Activated T-helper 1 cell treated with anti-CD3 and anti-CD28 coated beads, Interleukin-2, amount 50 U/mL, for 16 hours (primary cell): ENCODE measurements at regions not wholly inside any gene's neighbourhood (a gene's known extent, or its start where the extent isn't known, plus 50 kb on each side); places are given as distances from the start of the nearest gene placed in this dataset.

Experiments
- DNase-seq, 2 donors: peaks; one replicate each; pipeline ENCODE4 v3.0.0-alpha.2; 2020; ENCODE audit warnings: low read depth in 1 of 2, low spot score in 1 of 2

DNA sequence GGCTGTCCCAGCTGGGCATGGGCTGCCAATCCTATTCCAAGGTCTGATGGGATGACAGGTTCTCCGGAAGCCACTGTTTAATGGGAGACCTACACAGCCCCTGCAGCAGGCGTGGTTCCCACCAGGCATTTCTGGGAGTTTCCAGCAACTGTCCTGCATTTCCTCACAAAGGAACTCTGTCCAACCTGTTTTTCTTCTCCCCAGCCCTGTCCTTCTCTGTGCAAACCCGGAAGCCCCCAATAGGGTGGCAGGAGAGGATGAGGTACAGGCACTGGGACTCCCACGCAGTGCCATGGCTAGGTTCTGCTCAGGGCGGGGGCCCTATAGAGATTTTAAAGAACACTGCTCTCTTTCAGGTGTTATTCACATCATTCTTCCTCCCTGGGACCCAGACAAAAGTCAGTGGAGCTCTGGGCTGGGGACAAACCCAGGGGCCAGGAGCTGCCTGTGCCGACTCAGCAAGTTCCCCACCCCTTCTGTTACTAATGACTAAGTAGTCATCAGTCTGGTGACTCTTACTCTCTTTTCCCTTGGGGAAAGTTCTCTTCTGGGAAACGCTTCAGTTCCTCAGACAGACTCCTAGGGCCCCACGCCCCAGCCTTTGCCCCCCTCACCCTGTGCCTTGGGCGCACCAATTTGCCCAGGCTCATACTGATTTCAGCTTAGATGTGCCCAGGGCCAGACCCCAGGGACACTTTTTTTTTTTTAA lies 97.7 kb downstream of the CD47 start:
- DNase-seq, result no peak

DNA sequence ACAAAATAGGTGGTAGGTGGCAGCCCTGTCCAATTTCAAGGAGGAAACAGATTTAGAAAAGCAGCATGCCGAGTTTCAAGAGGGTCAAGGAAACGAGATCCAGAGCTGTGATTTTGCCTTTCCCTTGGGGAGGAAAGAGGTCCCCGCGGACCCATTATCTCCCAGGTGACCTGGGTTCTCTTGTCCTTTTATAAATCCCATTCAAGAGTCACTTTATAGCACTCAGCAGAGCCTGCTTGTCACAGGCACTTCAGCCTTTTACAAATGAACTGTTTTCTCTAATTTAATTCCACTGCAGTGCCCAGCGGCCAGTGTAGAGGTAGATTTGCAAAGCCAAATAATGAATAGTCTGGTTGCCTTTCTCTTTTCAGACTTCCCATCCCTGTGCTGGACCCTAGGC lies 99.9 kb downstream of the CD47 start:
- no peak for DNase-seq

DNA sequence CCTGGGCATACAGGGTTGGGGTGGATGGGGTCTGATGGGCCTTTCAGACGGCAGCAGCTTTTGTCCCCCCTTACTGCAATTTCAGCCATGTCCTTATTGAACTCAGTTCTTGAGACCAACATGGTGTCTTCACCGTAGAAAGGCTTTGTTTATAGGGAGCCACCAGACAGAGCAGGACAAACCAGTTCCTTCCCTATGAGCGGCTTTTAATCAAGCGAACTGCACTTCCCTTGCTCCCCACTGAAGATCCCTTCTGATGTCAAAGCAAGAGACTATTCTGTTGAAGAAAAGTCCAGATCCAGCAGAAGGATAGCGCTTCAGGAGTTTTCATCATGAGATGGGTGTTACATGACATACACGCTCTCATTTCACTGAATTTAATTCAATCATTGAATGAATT lies 100.4 kb downstream of the CD47 start:
- DNase-seq, result no peak

DNA sequence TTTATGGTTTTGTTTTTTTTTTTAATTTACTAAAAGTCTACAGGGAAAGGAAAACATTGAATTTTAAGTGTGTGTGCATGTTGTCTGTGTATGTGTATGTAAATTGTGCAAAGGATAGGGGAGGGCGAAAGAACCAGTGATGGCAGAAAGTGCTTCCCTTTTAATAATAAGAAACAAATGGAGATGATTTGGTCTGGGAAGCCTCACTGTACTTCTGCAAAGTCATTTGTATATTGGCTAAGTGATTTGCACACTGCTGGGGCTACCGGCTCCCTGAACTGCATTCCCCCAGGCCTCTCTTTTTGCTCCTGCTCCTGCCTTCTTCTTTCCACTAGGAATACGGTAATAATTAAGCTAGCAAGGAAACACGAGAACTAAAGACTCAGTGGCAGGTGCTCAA lies 101.2 kb downstream of the CD47 start:
- DNase-seq, result no peak

DNA sequence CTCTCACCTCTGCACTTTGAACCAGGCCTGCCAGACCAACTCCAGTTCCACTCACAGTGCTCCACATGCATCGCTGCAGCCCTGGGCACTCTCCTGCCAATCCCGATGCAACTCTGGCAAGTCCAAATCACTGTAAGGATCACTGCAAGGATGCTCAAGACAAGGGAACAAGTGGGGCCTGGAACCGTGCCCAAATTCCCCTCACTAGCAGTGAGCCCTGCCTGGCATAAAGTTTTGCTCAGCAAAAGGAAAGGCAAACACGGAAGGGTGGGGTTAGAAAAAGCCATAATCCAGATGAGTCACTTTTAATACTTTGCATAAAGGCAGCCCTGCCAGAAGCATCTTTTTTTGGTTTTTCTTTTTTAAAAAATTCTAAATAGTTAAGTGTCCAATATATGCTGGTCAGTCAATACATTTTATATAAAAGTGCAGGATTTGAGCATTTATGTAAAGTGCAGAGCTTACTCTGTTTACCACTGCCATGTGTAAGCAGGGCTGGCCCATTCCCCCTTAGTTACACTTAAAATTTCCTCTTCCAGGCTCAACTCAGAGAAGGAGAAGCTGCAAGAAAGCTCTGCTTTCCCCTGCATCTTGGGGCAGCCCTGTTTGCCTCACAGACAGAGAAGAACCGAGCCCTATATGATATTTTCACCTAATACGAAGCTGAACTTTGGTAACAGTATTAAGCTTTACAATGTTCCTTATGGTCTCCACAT lies 102.2 kb downstream of the CD47 start:
- DNase-seq, result no peak

DNA sequence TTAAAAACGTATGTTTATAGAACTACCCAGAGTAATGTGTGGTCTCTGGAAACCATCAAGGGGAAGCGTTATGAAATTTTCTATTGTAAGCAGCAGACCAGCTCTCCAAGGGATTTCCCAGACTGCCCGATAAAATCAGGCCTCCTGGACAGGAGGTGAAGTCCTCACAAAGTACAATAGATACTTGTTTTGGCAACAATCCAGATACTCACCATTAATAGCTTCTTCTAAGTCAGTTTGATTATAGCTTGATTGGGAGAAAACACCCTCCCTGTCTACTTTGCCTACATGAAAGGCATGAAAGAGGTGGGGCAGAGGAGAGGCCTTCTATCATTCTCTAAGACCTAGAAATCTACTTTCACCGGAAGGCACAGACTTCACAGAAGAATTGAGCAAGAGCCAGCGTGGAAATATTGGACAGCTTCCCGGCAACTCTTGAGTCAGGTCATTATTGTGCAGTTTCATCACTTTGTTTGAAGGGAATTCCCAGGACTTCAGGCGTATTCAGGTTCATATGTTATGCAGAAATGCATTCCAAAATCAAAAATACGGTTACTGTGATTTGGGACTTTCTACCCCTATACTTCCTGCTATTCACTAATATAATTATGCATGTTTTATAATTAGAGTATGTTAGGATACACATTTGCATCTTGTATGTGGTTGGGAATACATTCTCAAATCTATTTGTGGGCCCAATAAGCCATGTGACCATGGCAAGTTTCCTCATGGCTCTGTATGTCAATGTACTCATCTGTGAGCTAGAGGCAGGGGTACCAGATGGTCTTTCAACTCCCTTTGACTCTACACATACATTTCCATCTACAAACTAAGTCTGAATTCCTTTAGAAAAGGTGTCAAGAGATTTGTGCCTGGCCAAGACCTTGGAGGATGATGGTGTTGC lies 103.5 kb downstream of the CD47 start:
- no peak for DNase-seq

DNA sequence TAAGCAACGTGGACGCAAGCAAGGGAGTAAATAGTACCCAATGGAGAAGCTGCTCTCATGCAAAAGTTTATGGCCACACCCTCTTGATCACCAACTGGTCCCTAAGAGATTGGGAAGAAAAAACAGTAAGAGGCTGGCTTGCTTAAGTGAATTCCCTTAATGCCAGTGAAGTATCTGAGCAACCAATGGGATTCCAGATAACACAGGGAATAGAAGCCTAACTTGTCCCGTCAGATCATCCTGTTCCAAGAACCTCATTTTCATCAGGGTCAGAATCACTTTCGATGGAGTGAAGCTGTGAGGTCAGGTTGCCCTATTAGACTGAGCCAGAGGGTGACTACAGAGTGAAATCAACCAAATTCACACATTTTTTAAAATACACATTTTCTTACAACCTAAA lies 104.3 kb downstream of the CD47 start:
- DNase-seq, result no peak

DNA sequence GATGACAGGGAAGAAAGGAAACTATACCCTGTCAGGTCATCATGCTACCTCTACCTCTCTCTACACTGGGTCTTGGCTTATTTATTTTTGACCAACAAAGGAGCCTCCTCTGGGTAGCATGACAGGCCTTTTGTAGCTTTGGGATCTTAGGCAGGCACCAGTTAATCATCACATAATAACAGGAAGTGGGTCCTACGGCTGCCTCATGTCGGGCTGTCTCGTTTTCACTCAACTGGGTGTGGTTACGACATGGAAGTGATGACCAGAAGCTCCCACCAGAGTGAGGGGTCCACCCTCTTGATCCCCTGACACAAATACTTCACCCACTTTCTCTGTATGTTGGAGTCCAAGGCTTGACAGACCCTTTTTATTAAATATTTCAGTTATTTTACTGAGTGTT lies 105.3 kb downstream of the CD47 start:
- no peak for DNase-seq

DNA sequence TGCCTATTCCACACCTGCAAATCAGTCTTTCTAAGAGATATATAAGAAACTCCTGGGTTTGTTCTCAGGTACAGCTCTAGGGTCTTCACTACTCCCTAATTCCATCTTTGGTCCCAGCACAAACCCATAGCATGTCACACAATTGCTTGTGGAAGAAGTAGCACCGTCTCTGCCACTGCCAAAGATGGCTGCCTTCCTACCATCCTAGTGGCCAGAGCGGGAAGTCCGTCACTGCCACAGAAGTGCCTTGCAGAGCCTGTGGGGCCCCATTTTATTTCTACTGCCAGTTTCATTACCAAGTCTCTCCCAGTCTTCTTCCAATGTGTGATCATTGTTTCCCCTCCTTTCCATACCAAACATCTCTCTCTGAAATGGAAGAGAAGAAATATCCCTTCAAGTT lies 107.6 kb downstream of the CD47 start:
- no peak for DNase-seq

DNA sequence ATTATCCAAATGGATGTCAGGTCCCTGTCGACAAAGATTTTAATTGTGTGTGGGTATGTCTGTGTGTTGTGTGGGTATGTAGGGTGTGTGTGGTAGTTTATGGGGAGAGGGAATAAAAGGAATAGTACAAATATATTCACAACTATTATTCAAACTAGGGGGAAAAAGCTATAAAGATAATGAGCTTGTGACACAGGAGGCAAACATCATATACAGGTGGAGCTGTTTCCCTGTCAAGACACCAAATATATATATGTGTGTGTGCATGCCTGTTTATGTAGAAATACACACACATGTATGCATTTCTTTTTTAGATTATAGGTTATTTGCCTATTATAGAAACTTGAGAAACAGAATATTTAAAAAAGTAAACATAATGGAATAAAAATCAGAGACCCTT lies 108.7 kb downstream of the CD47 start:
- DNase-seq, result no peak

DNA sequence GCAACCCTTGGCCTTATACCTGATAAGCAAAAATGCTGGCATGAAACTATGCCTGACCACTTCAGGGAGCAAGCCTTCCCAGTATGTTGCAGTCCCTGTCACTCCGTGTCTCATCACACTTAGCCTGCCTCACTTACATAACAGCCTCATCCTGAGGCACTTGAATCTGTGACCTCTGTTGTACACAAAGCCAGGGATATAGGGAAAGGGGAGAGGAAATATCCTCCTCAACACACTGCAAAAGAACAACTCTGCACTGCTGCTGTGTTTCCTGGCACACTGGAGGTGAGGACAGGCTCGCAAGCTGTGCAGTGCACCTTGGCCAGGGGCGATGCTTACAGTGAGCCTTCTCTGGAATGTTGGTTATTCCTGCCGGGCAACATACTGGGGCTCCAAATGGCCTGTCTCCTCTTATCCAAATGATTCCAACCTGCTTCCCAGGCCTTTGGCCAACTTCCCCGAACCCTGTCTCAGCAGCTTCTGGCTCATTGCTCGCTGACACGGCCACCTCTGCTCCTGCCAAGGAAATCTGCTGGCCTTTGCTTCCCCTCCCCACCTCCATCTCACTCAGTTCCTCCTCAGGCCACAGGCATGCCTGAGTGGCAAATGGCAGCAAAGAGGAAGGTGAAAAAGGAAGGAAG lies 109.2 kb downstream of the CD47 start:
- no peak for DNase-seq

DNA sequence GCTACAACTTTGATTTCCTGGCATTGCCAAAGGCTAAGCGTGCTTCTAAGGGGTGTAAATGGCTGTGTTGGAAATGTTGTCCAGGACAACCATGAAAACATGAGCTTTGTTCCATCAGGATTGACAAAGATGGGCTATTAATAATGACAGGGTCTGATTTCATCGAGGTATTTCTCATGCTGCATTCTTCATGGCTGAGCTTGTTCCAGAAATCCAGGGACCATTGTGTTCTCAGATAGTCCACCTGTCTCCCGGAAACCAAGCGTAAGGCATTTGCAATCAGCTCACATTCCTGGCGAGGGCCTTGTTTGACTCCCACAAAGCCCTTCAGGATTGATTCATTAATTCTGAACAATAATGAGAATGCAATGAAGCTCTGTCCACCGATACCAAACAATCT lies 111.3 kb downstream of the CD47 start:
- no peak for DNase-seq

DNA sequence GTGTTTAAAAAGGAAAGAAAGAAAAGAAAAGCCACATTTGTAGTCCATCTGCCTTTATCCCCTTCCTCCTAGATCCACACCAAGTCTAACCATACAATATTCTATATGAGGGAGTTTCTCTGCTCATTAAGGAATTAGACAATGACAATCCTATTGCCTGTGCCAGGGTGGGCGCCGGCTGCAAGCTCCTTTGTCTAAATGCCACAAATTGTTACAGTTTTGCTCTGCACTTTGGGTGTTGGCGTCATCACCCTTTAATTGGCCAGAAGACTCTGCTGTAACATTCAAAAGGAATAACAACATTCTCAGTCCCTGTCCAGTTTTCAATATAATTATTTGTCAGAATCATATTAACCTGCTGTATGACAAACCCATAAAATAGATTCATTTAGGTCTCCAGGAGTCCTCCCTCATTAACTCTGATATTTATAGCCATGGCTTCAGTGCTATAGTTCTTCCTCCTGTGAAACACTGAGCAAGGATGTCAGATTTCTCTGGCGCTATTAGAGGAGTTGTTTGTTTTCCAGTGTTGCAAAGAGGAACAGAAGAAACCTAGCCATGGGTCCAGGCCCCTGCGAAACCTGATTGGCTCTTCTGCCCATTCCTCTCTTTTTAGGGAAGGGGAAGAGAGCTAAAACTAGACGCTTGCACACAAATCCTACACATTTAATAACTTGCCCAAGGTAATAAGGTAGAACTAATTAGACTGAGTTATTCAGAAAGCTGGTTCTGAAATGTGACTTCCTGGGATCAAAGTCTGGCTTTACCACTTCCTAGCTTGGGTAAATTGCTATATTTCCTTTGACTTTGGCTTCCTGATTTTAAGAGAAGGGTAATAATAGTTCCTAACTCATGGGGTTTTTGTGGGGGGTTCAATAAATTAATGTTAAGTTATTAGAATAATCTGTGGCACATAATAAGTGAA lies 112.4 kb downstream of the CD47 start:
- DNase-seq, result no peak

DNA sequence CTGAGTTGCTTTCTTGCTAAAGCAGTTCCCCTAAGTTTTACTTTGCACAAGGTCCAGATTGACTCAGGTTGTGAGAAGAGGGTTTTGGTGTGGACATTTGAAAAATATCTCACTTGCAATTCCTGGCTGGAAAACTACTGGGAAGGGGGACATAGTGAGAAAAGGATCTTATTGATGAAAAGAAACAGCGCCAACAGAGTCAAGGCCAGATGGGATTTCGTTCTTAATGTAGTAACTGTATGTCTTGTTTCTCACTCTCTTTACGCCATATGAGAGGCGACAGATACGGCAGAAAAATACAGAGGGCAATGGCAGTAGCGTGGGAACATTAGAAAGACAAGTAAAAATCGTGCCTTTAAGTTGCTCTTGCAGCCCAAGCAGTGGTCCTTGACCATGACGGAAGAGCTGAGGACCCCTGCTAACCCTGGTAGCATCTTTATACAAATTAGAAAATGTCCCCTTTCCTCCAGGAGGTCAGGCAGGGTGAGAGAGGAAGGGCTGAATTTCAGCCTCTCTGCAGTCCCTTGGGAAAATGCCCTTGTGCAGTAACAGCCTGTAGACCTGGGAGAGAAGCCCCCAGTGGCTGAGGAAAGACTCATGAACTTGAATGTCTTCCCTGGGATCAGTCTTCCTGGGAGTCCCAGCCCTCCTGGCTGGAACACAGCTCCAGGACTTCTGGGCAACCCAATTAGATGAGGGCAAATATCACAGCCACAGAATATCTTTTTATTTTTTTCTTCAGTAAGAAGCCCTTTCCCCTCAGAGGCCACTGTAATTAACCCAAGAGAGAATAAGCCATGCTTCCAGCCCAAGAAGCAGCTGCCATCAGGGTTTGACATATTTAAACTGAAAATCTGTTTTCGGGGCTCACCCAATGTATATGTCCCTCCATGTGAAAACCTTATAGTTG lies 113.4 kb downstream of the CD47 start:
- DNase-seq, result no peak

DNA sequence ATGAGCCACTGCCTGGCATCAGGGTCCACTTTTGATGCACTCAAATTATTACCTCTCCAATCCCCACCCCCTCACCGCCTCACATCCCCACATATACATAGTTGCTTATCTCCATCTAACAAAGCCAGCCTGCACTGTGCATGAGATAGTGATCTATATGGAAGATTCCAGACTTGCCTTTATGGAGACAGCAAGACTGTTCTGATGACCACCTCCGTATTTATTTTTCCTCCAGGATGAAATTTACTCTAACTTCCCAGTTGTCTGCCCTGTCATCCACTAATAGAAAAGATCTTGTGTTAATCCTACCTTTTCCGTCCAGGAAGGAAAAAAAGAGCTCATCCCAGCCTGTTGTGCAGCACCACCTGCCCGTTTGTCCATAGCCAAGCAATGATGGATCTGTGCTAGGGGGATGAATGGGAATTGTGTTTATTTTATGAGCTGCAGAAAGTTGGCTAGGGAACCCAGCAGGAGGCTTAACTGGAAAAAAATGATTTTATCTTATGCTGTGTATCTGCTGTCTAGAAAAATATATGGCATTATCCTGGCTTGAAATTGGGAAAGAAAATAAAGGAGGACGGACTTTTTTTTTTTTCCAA lies 114.5 kb downstream of the CD47 start:
- no peak for DNase-seq

DNA sequence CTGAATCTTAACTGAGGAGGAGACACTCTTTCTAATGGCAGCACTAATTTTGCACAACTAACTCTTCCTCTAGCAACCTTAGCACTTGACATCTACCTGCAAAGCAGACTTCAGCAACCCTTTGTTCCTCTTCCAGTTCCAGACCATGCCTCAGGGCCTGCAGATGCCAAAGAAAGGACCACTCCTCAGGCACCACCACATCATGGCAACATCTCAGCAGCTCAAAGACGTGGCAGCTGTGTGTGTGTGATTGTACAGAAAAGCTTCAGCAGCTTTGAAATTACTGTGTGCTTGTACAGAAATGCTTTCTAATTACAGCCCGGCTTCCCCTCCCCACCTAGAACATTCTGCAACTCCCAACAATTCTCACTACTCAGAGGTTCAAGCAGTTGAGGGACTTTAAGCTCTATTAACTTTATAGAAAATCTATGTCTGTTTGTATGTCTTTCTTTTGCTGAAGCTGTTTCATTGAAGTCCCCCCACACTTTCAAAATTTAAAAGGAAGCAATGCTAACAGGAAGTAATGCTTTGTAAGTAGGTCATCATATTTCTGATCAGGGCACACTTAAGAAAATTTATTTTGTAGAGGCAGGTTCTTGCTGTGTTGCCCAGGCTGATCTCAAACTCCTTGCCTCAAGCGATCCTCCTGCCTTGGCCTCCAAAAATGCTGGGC lies 115.2 kb downstream of the CD47 start:
- DNase-seq, result no peak

DNA sequence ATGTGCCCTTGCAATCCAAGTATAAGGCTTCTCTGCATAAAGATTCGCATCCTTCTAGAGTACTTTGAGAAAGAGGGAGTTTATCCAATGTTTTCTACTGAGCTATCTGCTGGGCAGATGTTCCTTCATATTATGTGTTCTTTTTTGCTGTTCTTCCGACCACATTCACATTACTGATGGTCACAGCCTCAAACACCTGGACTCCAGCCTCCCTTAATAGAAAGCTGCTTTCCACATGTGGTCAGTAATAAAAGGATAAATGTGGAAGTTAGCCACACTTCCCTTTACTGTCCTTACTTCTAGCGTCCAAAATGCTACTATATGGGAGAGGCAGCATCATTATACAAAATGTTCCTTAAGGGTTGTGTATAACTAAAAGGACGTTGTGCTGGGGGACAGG lies 116.9 kb downstream of the CD47 start:
- DNase-seq, result no peak

DNA sequence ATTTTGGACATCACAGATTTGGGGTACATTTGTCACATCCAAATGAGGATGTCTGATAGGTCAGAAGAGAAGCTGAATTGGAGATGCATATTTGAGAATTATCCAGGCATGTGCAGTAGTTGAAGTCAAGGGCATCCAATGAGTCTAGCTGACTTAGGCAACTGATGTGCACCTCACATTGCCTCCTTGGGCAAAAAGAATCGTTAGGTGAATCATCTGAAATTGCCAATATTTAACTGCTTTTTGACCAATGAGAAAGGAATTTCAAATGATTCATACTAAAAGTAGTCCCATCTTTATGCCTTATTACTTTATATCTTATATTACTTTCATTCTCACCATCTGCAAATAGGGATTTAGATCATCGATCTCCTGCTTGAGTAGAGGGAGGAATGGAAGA lies 117.7 kb downstream of the CD47 start:
- no peak for DNase-seq
